ENCODE measurements at regions not wholly inside any gene's neighbourhood (a gene's known extent, or its start where the extent isn't known, plus 50 kb on each side); places are given as distances from the start of the nearest gene placed in this dataset.
A peak's percentile ranks its signal among the peaks of the same experiment; 100 is the strongest.

GRCh38 chr3:159782724-159783421 lies 205.8 kb upstream of the IL12A start:
- H3K27ac ChIP-seq (ENCODE audit: control insufficient read depth, insufficient read depth, low read length), result peak overlapping the region; percentile 96
- peaks cover 68% of the 10 kb centered on the region for H3K79me2 ChIP-seq (ENCODE audit: control insufficient read depth, insufficient read depth, low read length)
- no peak for DNase-seq (ENCODE audit: low read depth, low spot score)

GRCh38 chr3:159783780-159784742 lies 204.6 kb upstream of the IL12A start:
- no peak for DNase-seq (ENCODE audit: low read depth, low spot score)
- Histone ChIP-seq H3K9ac (ENCODE audit: control insufficient read depth, extremely low read depth, insufficient read depth, low read length) (peak overlapping the region; percentile 72), H3K27ac (ENCODE audit: control insufficient read depth, insufficient read depth, low read length) (peak overlapping the region; percentile 96), H3K9me1 (ENCODE audit: control insufficient read depth, extremely low read depth, insufficient read depth, low read length) (no peaks in the 10 kb centered on the region), H3K9me3 (ENCODE audit: control insufficient read depth, low read depth, low read length) (no peaks in the 10 kb centered on the region), H3K79me2 (ENCODE audit: control insufficient read depth, insufficient read depth, low read length) (peaks cover 68% of the 10 kb centered on the region), H3K27me3 (ENCODE audit: control insufficient read depth, extremely low read depth, insufficient read depth, low read length) (no peaks in the 10 kb centered on the region), H3K4me3 (ENCODE audit: control insufficient read depth in 2 of 3, extremely low read depth in 1 of 3, insufficient read depth in 2 of 3, low read depth in 1 of 3, low read length in 3 of 3) (peak overlapping the region in 2 of 3 experiments; percentile 67 to 70), H3K4me1 (ENCODE audit: control insufficient read depth, extremely low read depth, insufficient read depth, low read length) (peaks cover 73% of the 10 kb centered on the region), H2AFZ (ENCODE audit: control insufficient read depth, low read length) (peak overlapping the region; percentile 55), H3K4me2 (ENCODE audit: control insufficient read depth, extremely low read depth, insufficient read depth, low read depth, low read length) (peak overlapping the region; percentile 99), H4K20me1 (ENCODE audit: control insufficient read depth, extremely low read depth, insufficient read depth, low read length) (no peaks in the 10 kb centered on the region), H3K36me3 (ENCODE audit: control insufficient read depth in 2 of 2, extremely low read depth in 1 of 2, insufficient read depth in 2 of 2, low read length in 2 of 2) (no peaks in the 10 kb centered on the region)
- TF ChIP-seq EZH2 (IDR thresholded peaks at IDR 0.05; ENCODE audit: low read length), result no peak
- TF ChIP-seq CTCF (optimal IDR thresholded peaks at IDR 0.05 in 1 of 3, IDR thresholded peaks at IDR 0.05 in 1 of 3, conservative IDR thresholded peaks at IDR 0.05 in 1 of 3; ENCODE audit: extremely low read depth in 1 of 3, insufficient read depth in 2 of 3, low read length in 3 of 3), result no peak
- FAIRE-seq, result peak; percentile 97
- dilution Hi-C loops (cut with MboI; ENCODE audit: extremely low pct_ligation_motif_present, low sequenced_read_pairs), result no loop called here

More at GRCh38 chr3:159782724-159783421, 205.8 kb upstream of the IL12A start:
- no peaks in the 10 kb centered on the region for H3K27me3 ChIP-seq (ENCODE audit: control insufficient read depth, extremely low read depth, insufficient read depth, low read length)
- H3K9me1 ChIP-seq (ENCODE audit: control insufficient read depth, extremely low read depth, insufficient read depth, low read length), result no peaks in the 10 kb centered on the region
- H3K4me3 ChIP-seq (ENCODE audit: control insufficient read depth in 2 of 3, extremely low read depth in 1 of 3, insufficient read depth in 2 of 3, low read depth in 1 of 3, low read length in 3 of 3), result peak overlapping the region in 1 of 3 experiments; percentile 12
- TF ChIP-seq CTCF (optimal IDR thresholded peaks at IDR 0.05 in 1 of 3, IDR thresholded peaks at IDR 0.05 in 1 of 3, conservative IDR thresholded peaks at IDR 0.05 in 1 of 3; ENCODE audit: extremely low read depth in 1 of 3, insufficient read depth in 2 of 3, low read length in 3 of 3), result no peak
- TF ChIP-seq EZH2 (IDR thresholded peaks at IDR 0.05; ENCODE audit: low read length), result no peak
- H3K9me3 ChIP-seq (ENCODE audit: control insufficient read depth, low read depth, low read length), result no peaks in the 10 kb centered on the region
- dilution Hi-C loops (cut with MboI; ENCODE audit: extremely low pct_ligation_motif_present, low sequenced_read_pairs), result no loop called here
- FAIRE-seq, result no peak
- no peaks in the 10 kb centered on the region for H3K36me3 ChIP-seq (ENCODE audit: control insufficient read depth in 2 of 2, extremely low read depth in 1 of 2, insufficient read depth in 2 of 2, low read length in 2 of 2)
- peak overlapping the region; percentile 72 for H3K9ac ChIP-seq (ENCODE audit: control insufficient read depth, extremely low read depth, insufficient read depth, low read length)
- H3K4me2 ChIP-seq (ENCODE audit: control insufficient read depth, extremely low read depth, insufficient read depth, low read depth, low read length), result peak overlapping the region; percentile 99
- no peak overlapping the region for H2AFZ ChIP-seq (ENCODE audit: control insufficient read depth, low read length)
- no peaks in the 10 kb centered on the region for H4K20me1 ChIP-seq (ENCODE audit: control insufficient read depth, extremely low read depth, insufficient read depth, low read length)
- H3K4me1 ChIP-seq (ENCODE audit: control insufficient read depth, extremely low read depth, insufficient read depth, low read length), result peaks cover 61% of the 10 kb centered on the region
